Natural killer cell treated with Interleukin-12 subunit alpha and Interleukin-12 subunit beta and Interleukin-15 and Interleukin-18, amount 100 ng/mL, for 72 hours (primary cell): ENCODE measurements at regions not wholly inside any gene's neighbourhood (a gene's known extent, or its start where the extent isn't known, plus 50 kb on each side); places are given as distances from the start of the nearest gene placed in this dataset.
"Not testable (repeated sequence)": the region's sequence is repeated elsewhere in the genome, so short reads cannot be mapped to it uniquely, and the experiment has no call there.

Source experiments
- ATAC-seq, 2 donors: fragments of 150-1000 bp; cut with Tn5 transposase in 1 of 2; sonication (Bioruptor Pico), chemical (Tn5 transposase) in 1 of 2; 2 replicates each; pipeline ENCODE4 v1.10.0; 2021
- DNase-seq: peaks from one replicate; pipeline ENCODE4 v3.0.0; 2022; ENCODE audit warnings: low spot score
- H3K27ac Mint-ChIP-seq, 2 donors: 1 replicate in 1 of 2; 2 replicates in 1 of 2; pipeline ENCODE4 v1.8.0; 2022; ENCODE audit warnings: mixed read lengths in 2 of 2, mild to moderate bottlenecking in 1 of 2, moderate library complexity in 1 of 2
- H3K27me3 Mint-ChIP-seq, 2 donors: 1 replicate in 1 of 2; 2 replicates in 1 of 2; pipeline ENCODE4 v1.8.0; 2022; ENCODE audit warnings: mixed read lengths in 2 of 2
- H3K36me3 Mint-ChIP-seq: one replicate; pipeline ENCODE4 v1.8.0; 2022; ENCODE audit warnings: mixed read lengths
- H3K4me1 Mint-ChIP-seq, 2 donors: 1 replicate in 1 of 2; 2 replicates in 1 of 2; pipeline ENCODE4 v1.8.0; 2022; ENCODE audit warnings: low read depth in 2 of 2, mixed read lengths in 2 of 2, mild to moderate bottlenecking in 1 of 2
- H3K4me3 Mint-ChIP-seq: one replicate; pipeline ENCODE4 v1.8.0; 2022; ENCODE audit warnings: mixed read lengths
- H3K9me3 Mint-ChIP-seq: 2 replicates; pipeline ENCODE4 v1.8.0; 2022; ENCODE audit warnings: mixed read lengths

- not testable (repeated sequence) for ATAC-seq, DNase-seq, H3K36me3 Mint-ChIP-seq, H3K9me3 Mint-ChIP-seq, H3K4me1 Mint-ChIP-seq, H3K4me3 Mint-ChIP-seq, H3K27ac Mint-ChIP-seq
- H3K27me3 Mint-ChIP-seq, result peaks cover 21 to 46% of the 10 kb centered on the region in 2 donors
Observed at GRCh38 chr15:84135931-84136456, 99.6 kb upstream of the GOLGA6L4 start.

GRCh38 chr15:84142888-84143337 lies 92.7 kb upstream of the GOLGA6L4 start:
- peak; percentile 90 to 98 for ATAC-seq
- no peaks in the 10 kb centered on the region for H3K9me3 Mint-ChIP-seq
- peak; percentile 70 for DNase-seq
- H3K4me1 Mint-ChIP-seq, result peaks cover 3 to 4% of the 10 kb centered on the region in 2 donors
- H3K36me3 Mint-ChIP-seq, result no peaks in the 10 kb centered on the region
- no peak overlapping the region for H3K27ac Mint-ChIP-seq
- no peak overlapping the region for H3K4me3 Mint-ChIP-seq
- peaks cover 16 to 33% of the 10 kb centered on the region in 2 donors for H3K27me3 Mint-ChIP-seq

GRCh38 chr15:84143753-84144314 lies 91.7 kb upstream of the GOLGA6L4 start:
- peak overlapping the region; percentile 11 for H3K4me3 Mint-ChIP-seq

GRCh38 chr15:84144946-84145345 lies 90.6 kb upstream of the GOLGA6L4 start:
- not testable (repeated sequence) for H3K27ac Mint-ChIP-seq, H3K36me3 Mint-ChIP-seq, H3K9me3 Mint-ChIP-seq, ATAC-seq, H3K4me1 Mint-ChIP-seq, H3K4me3 Mint-ChIP-seq, DNase-seq
- peaks cover 17 to 36% of the 10 kb centered on the region in 2 donors for H3K27me3 Mint-ChIP-seq

More at GRCh38 chr15:84143753-84144314, 91.7 kb upstream of the GOLGA6L4 start:
- H3K4me1 Mint-ChIP-seq, result peaks cover 3 to 4% of the 10 kb centered on the region in 2 donors
- no peak for DNase-seq
- H3K27ac Mint-ChIP-seq, result no peak overlapping the region
- peaks cover 14 to 30% of the 10 kb centered on the region in 2 donors for H3K27me3 Mint-ChIP-seq
- no peaks in the 10 kb centered on the region for H3K9me3 Mint-ChIP-seq
- no peaks in the 10 kb centered on the region for H3K36me3 Mint-ChIP-seq
- ATAC-seq, result no peak

GRCh38 chr15:84146299-84146698 lies 89.3 kb upstream of the GOLGA6L4 start:
- not testable (repeated sequence) for ATAC-seq, DNase-seq, H3K4me1 Mint-ChIP-seq, H3K36me3 Mint-ChIP-seq, H3K9me3 Mint-ChIP-seq, H3K4me3 Mint-ChIP-seq, H3K27ac Mint-ChIP-seq
- peaks cover 13 to 29% of the 10 kb centered on the region in 2 donors for H3K27me3 Mint-ChIP-seq

GRCh38 chr15:84147307-84147706 lies 88.3 kb upstream of the GOLGA6L4 start:
- not testable (repeated sequence) for H3K27ac Mint-ChIP-seq, ATAC-seq, H3K9me3 Mint-ChIP-seq, DNase-seq, H3K4me1 Mint-ChIP-seq, H3K4me3 Mint-ChIP-seq, H3K36me3 Mint-ChIP-seq
- H3K27me3 Mint-ChIP-seq, result peaks cover 12 to 20% of the 10 kb centered on the region in 2 donors

- Mint-ChIP-seq H3K36me3 (no peaks in the 10 kb centered on the region), H3K4me3 (no peak overlapping the region), H3K27me3 (peaks cover 5 to 12% of the 10 kb centered on the region in 2 donors), H3K27ac (no peak overlapping the region), H3K4me1 (no peaks in the 10 kb centered on the region), H3K9me3 (no peaks in the 10 kb centered on the region)
- no peak for ATAC-seq
- no peak for DNase-seq
Observed at GRCh38 chr15:84151205-84151931, 84.2 kb upstream of the GOLGA6L4 start.

GRCh38 chr15:84152381-84152979 lies 83.1 kb upstream of the GOLGA6L4 start:
- H3K9me3 Mint-ChIP-seq, H3K4me1 Mint-ChIP-seq, DNase-seq, H3K4me3 Mint-ChIP-seq, H3K27ac Mint-ChIP-seq, ATAC-seq, H3K36me3 Mint-ChIP-seq: not testable (repeated sequence)
- peaks cover 5 to 19% of the 10 kb centered on the region in 2 donors for H3K27me3 Mint-ChIP-seq

GRCh38 chr15:84153655-84154140 lies 81.9 kb upstream of the GOLGA6L4 start:
- H3K27ac Mint-ChIP-seq, H3K4me1 Mint-ChIP-seq, DNase-seq, H3K4me3 Mint-ChIP-seq, H3K36me3 Mint-ChIP-seq, H3K9me3 Mint-ChIP-seq, ATAC-seq: not testable (repeated sequence)
- peaks cover 5 to 19% of the 10 kb centered on the region in 2 donors for H3K27me3 Mint-ChIP-seq

- not testable (repeated sequence) for ATAC-seq, H3K4me1 Mint-ChIP-seq, H3K36me3 Mint-ChIP-seq, H3K27ac Mint-ChIP-seq, DNase-seq, H3K9me3 Mint-ChIP-seq, H3K4me3 Mint-ChIP-seq
- peaks cover 2 to 13% of the 10 kb centered on the region in 2 donors for H3K27me3 Mint-ChIP-seq
Observed at GRCh38 chr15:84154314-84154713, 81.3 kb upstream of the GOLGA6L4 start.

GRCh38 chr15:84154787-84155186 lies 80.8 kb upstream of the GOLGA6L4 start:
- H3K4me1 Mint-ChIP-seq, DNase-seq, ATAC-seq, H3K36me3 Mint-ChIP-seq, H3K4me3 Mint-ChIP-seq, H3K9me3 Mint-ChIP-seq, H3K27ac Mint-ChIP-seq: not testable (repeated sequence)
- H3K27me3 Mint-ChIP-seq, result peaks cover 2 to 12% of the 10 kb centered on the region in 2 donors

- H3K4me1 Mint-ChIP-seq, H3K9me3 Mint-ChIP-seq, H3K27ac Mint-ChIP-seq, DNase-seq, H3K36me3 Mint-ChIP-seq, H3K4me3 Mint-ChIP-seq: not testable (repeated sequence)
- peak in 1 of 2 donors; percentile 11 for ATAC-seq
- H3K27me3 Mint-ChIP-seq, result peaks cover 2 to 12% of the 10 kb centered on the region in 2 donors
Observed at GRCh38 chr15:84155792-84156587, 79.6 kb upstream of the GOLGA6L4 start.

- ATAC-seq, H3K9me3 Mint-ChIP-seq, H3K4me1 Mint-ChIP-seq, H3K4me3 Mint-ChIP-seq, H3K36me3 Mint-ChIP-seq, H3K27ac Mint-ChIP-seq: not testable (repeated sequence)
- DNase-seq, result peak; percentile 28
- H3K27me3 Mint-ChIP-seq, result peaks cover 2 to 12% of the 10 kb centered on the region in 2 donors
Observed at GRCh38 chr15:84156588-84156840, 79.1 kb upstream of the GOLGA6L4 start.
